Mammary epithelial cell (primary cell): ENCODE measurements at regions not wholly inside any gene's neighbourhood (a gene's known extent, or its start where the extent isn't known, plus 50 kb on each side); places are given as distances from the start of the nearest gene placed in this dataset.

Source experiments
- CTCF ChIP-seq, 2 donors: IDR thresholded peaks in 1 of 2; conservative IDR thresholded peaks in 1 of 2; 2 replicates each; pipeline ENCODE4 v1.5.1; 2011 to 2012; ENCODE audit warnings: inconsistent platforms in 2 of 2, low read length in 2 of 2, mild to moderate bottlenecking in 2 of 2, control low read depth in 1 of 2, low read depth in 1 of 2; ENCODE audit not compliant: insufficient read depth in 1 of 2; ENCODE audit errors: extremely low read depth in 1 of 2
- EZH2 ChIP-seq: IDR thresholded peaks from 2 replicates; pipeline ENCODE4 v1.6.1; 2012; ENCODE audit warnings: low read length, inconsistent platforms, borderline replicate concordance

- TF ChIP-seq CTCF (conservative IDR thresholded peaks at IDR 0.05 in 1 of 2, IDR thresholded peaks at IDR 0.05 in 1 of 2; ENCODE audit: extremely low read depth in 1 of 2, insufficient read depth in 1 of 2, low read depth in 1 of 2, low read length in 2 of 2): no peak
- no peak for TF ChIP-seq EZH2
Observed at GRCh38 chr4:42786350-42787078, 106.0 kb upstream of the GRXCR1 start.
